ENCODE measurements at regions not wholly inside any gene's neighbourhood (a gene's known extent, or its start where the extent isn't known, plus 50 kb on each side); places are given as distances from the start of the nearest gene placed in this dataset.

GRCh38 chr12:126346087-126346486 is 1280.9 kb downstream of the AACS start:
- TF ChIP-seq E2F6 (IDR thresholded peaks at IDR 0.05) (no peak), CTCF (IDR thresholded peaks at IDR 0.05; ENCODE audit: control extremely low read depth in 1 of 3, insufficient read depth in 1 of 3, low read depth in 1 of 3, low read length in 3 of 3) (peak; percentile 12 to 21 (median 16); a peak in 3 of 4 replicates)
